ENCODE measurements at regions not wholly inside any gene's neighbourhood (a gene's known extent, or its start where the extent isn't known, plus 50 kb on each side); places are given as distances from the start of the nearest gene placed in this dataset.

DNA sequence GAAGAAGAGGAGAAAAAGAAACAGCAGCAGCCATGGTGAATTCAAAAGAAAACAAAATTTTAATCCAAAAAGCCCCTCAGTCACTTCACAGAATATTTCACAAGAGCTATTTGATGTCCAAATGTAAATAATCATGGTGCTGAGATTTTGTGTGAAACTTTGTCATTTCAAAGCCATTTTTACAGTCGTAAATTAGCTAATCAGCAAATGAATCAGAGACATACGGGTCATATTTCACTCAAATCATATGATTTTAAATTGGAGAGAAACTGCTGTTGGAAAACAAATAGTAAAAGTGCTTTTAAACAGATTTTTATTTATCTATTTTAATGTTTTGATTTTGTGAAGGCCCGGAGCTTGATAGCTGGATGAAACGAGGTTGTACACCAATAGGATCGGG is 101.4 kb upstream of the SMIM23 start:
- ATAC-seq (no peak), DNase-seq (no peak)
- intact Hi-C loops (cut with DNase I) = no loop called here
- TF ChIP-seq, protein P1, sequence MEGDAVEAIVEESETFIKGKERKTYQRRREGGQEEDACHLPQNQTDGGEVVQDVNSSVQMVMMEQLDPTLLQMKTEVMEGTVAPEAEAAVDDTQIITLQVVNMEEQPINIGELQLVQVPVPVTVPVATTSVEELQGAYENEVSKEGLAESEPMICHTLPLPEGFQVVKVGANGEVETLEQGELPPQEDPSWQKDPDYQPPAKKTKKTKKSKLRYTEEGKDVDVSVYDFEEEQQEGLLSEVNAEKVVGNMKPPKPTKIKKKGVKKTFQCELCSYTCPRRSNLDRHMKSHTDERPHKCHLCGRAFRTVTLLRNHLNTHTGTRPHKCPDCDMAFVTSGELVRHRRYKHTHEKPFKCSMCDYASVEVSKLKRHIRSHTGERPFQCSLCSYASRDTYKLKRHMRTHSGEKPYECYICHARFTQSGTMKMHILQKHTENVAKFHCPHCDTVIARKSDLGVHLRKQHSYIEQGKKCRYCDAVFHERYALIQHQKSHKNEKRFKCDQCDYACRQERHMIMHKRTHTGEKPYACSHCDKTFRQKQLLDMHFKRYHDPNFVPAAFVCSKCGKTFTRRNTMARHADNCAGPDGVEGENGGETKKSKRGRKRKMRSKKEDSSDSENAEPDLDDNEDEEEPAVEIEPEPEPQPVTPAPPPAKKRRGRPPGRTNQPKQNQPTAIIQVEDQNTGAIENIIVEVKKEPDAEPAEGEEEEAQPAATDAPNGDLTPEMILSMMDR (IDR thresholded peaks at IDR 0.05) = no peak
- no peak for TF ChIP-seq POLR2A (IDR thresholded peaks at IDR 0.05)
- 77 to 83% methylated on average over 5 of the region's 5 CpGs for WGBS, 2 donors
- Histone ChIP-seq H3K27me3 (no peaks in the 10 kb centered on the region), H3K36me3 (replicated peaks in 1 of 2; ENCODE audit: insufficient read depth in 1 of 2, low read depth in 2 of 2) (no peaks in the 10 kb centered on the region), H3K27ac (no peak overlapping the region), H3K4me1 (no peaks in the 10 kb centered on the region), H3K4me3 (no peak overlapping the region), H3K9me3 (no peaks in the 10 kb centered on the region)

DNA sequence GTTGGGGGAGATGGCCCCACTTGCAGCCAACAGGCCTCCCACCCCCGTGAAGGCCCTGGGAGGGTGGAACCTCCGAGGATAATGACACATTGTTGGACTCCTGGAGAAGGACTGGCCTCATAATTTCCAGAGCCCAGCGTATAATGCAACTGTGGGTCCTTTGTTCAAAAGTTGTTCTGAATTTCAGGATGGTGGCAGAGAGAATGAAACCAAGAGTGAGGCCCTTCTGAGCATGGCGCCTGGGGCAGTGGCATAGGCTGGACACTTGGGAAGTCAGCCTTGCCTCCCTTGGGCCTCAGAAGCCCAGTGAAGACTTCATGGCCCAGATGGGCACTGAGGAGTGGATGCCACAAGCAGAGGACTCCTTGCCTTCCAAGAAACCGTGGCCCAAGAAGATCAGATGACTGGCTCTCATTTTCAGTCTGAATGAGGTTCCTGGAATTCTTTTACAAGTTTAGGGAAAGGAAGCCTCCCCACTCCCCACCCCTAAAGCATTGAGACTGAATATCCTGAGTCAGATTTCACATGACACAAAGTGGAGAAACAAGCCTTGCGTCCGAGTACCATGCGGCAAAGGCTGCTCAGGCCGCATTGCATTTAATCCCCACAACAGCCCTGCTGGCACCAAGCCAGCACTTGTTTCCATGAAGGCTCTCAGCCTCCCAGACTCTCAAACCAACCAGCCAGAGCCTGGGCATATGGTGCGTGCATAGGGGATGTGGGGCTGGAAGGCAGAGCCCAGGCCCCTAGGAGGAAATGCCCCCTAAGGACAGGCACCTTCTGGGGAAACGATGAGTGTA is 96.7 kb upstream of the SMIM23 start:
- H3K27ac ChIP-seq = no peak overlapping the region
- intact Hi-C loops (cut with DNase I) = no loop called here
- no peak for ATAC-seq
- WGBS, 2 donors = 88 to 91% methylated on average over 10 to 11 of the region's 11 CpGs
- no peaks in the 10 kb centered on the region for H3K27me3 ChIP-seq
- TF ChIP-seq, protein P1 (IDR thresholded peaks at IDR 0.05) = no peak
- H3K9me3 ChIP-seq = no peaks in the 10 kb centered on the region
- H3K4me3 ChIP-seq = no peak overlapping the region
- no peaks in the 10 kb centered on the region for H3K4me1 ChIP-seq
- DNase-seq = peak in 1 of 4 donors; percentile 19
- no peaks in the 10 kb centered on the region for H3K36me3 ChIP-seq (replicated peaks in 1 of 2; ENCODE audit: insufficient read depth in 1 of 2, low read depth in 2 of 2)

DNA sequence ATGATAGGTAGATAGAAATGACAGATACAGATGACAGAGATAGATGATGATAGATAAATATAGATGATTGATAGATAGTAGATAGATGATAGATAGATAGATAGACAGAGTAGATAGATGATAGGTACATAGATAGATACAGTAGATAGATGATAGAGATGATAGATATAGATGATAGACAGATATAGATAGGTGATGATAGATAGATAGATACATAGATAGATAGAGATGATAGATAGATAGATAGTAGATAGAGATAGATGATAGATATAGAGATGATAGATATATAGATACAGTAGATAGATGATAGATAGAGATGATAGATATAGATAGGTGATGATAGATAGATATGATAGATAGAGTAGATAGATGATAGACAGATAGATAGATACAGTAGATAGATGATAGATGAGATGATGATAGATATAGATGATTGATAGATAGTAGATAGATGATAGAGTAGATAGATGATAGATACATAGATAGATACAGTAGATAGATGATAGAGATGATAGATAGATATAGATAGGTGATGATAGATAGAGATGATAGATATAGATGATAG is 95.7 kb upstream of the SMIM23 start:
- Histone ChIP-seq H3K27ac (no peak overlapping the region), H3K4me1 (no peaks in the 10 kb centered on the region), H3K36me3 (replicated peaks in 1 of 2; ENCODE audit: insufficient read depth in 1 of 2, low read depth in 2 of 2) (no peaks in the 10 kb centered on the region), H3K27me3 (no peaks in the 10 kb centered on the region), H3K9me3 (no peaks in the 10 kb centered on the region), H3K4me3 (no peak overlapping the region)
- intact Hi-C loops (cut with DNase I) = no loop called here
- TF ChIP-seq, protein P1 (IDR thresholded peaks at IDR 0.05) = no peak
- no peak for TF ChIP-seq POLR2A (IDR thresholded peaks at IDR 0.05)
- no peak for ATAC-seq
- DNase-seq = no peak

DNA sequence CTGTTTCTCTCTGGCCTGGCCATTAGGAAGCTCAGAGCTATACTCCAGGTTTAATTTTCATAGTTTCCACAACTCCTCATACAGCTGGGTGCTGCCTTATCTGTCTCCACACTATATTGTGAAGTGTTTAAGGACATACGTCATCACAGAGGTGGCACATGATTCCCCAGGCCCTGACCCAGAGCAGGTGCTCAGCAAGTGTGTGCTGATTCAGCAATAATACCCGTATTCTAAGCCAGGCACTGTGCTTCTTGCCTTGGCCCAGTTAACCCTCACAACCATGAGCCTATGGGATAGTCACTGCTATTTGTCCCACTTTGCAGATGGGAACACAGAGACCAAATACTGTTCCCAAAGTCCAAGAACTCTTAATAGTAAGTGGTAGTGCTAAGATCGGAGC is 93.5 kb upstream of the SMIM23 start:
- ATAC-seq = no peak
- 55 to 64% methylated on average over 3 of the region's 3 CpGs for WGBS, 2 donors
- DNase-seq = no peak
- no peak overlapping the region for H3K27ac ChIP-seq
- no peaks in the 10 kb centered on the region for H3K27me3 ChIP-seq
- intact Hi-C loops (cut with DNase I) = no loop called here
- H3K9me3 ChIP-seq = no peaks in the 10 kb centered on the region
- no peak overlapping the region for H3K4me3 ChIP-seq
- no peaks in the 10 kb centered on the region for H3K36me3 ChIP-seq (replicated peaks in 1 of 2; ENCODE audit: insufficient read depth in 1 of 2, low read depth in 2 of 2)
- TF ChIP-seq POLR2A (IDR thresholded peaks at IDR 0.05) = no peak
- H3K4me1 ChIP-seq = no peaks in the 10 kb centered on the region

DNA sequence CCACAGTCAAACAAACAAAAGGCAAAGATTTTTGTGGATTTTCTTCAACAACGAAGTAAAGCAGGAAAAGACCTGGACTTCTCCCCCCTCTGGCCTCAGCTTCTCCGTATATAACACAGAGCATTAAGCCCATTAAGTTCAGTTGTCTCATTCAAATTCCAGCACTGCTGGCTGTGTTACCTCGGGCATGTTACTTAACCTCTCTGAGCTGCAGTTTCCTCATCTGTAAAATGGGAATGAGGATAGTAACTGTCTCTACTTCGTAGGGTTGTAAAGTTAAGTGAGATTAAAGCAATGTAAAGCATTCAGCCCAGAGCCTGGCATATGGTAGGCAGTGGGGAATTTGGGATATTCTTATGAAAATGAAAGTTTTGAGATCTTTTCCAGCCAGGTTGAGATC is 92.7 kb upstream of the SMIM23 start:
- Histone ChIP-seq H3K27ac (no peak overlapping the region), H3K36me3 (replicated peaks in 1 of 2; ENCODE audit: insufficient read depth in 1 of 2, low read depth in 2 of 2) (no peaks in the 10 kb centered on the region), H3K4me1 (no peaks in the 10 kb centered on the region), H3K27me3 (no peaks in the 10 kb centered on the region), H3K4me3 (no peak overlapping the region), H3K9me3 (no peaks in the 10 kb centered on the region)
- DNase-seq (no peak), ATAC-seq (no peak)
- 64 to 65% methylated on average over 4 of the region's 4 CpGs for WGBS, 2 donors
- TF ChIP-seq, protein P1 (IDR thresholded peaks at IDR 0.05) = no peak
- no peak for TF ChIP-seq POLR2A (IDR thresholded peaks at IDR 0.05)
- intact Hi-C loops (cut with DNase I) = no loop called here

All from body of pancreas (tissue), 4 donors.